ENCODE measurements at regions not wholly inside any gene's neighbourhood (a gene's known extent, or its start where the extent isn't known, plus 50 kb on each side); places are given as distances from the start of the nearest gene placed in this dataset.
"Not testable (repeated sequence)": the region's sequence is repeated elsewhere in the genome, so short reads cannot be mapped to it uniquely, and the experiment has no call there.

GRCh38 chr10:111565542-111565941 lies 488.7 kb downstream of the ADRA2A start:
- DNase-seq (ENCODE audit: low read depth) = no peak

GRCh38 chr10:111578076-111578475 lies 501.2 kb downstream of the ADRA2A start:
- DNase-seq (ENCODE audit: low read depth) = no peak

GRCh38 chr10:111579473-111579872 lies 502.6 kb downstream of the ADRA2A start:
- no peak for DNase-seq (ENCODE audit: low read depth)

GRCh38 chr10:111590703-111591102 lies 513.9 kb downstream of the ADRA2A start:
- no peak for DNase-seq (ENCODE audit: low read depth)

- peak; percentile 3 for DNase-seq (ENCODE audit: low read depth)
Observed at GRCh38 chr10:111593578-111593977, 516.7 kb downstream of the ADRA2A start.

GRCh38 chr10:111595173-111595572 lies 518.3 kb downstream of the ADRA2A start:
- DNase-seq (ENCODE audit: low read depth) = no peak

- DNase-seq (ENCODE audit: low read depth) = peak; percentile 46
Observed at GRCh38 chr10:111598433-111599059, 521.7 kb downstream of the ADRA2A start.

GRCh38 chr10:111599943-111600342 lies 523.1 kb downstream of the ADRA2A start:
- DNase-seq (ENCODE audit: low read depth) = no peak

GRCh38 chr10:111600772-111601171 lies 523.9 kb downstream of the ADRA2A start:
- no peak for DNase-seq (ENCODE audit: low read depth)

GRCh38 chr10:111612273-111612672 lies 535.4 kb downstream of the ADRA2A start:
- DNase-seq (ENCODE audit: low read depth) = no peak

- no peak for DNase-seq (ENCODE audit: low read depth)
Observed at GRCh38 chr10:111634191-111634590, 549.4 kb downstream of the GPAM start.

- DNase-seq (ENCODE audit: low read depth) = no peak
Observed at GRCh38 chr10:111646021-111646420, 537.5 kb downstream of the GPAM start.

GRCh38 chr10:111648046-111648445 lies 535.5 kb downstream of the GPAM start:
- DNase-seq (ENCODE audit: low read depth) = peak; percentile 72

- DNase-seq (ENCODE audit: low read depth) = not testable (repeated sequence)
Observed at GRCh38 chr10:111649080-111649479, 534.5 kb downstream of the GPAM start.

- no peak for DNase-seq (ENCODE audit: low read depth)
Observed at GRCh38 chr10:111650088-111650487, 533.5 kb downstream of the GPAM start.

GRCh38 chr10:111656066-111656465 lies 527.5 kb downstream of the GPAM start:
- DNase-seq (ENCODE audit: low read depth) = peak; percentile 35

- peak; percentile 24 for DNase-seq (ENCODE audit: low read depth)
Observed at GRCh38 chr10:111677759-111678158, 505.8 kb downstream of the GPAM start.

- DNase-seq (ENCODE audit: low read depth) = no peak
Observed at GRCh38 chr10:111686796-111687195, 496.8 kb downstream of the GPAM start.

GRCh38 chr10:111698711-111699110 lies 484.9 kb downstream of the GPAM start:
- peak; percentile 6 for DNase-seq (ENCODE audit: low read depth)

- DNase-seq (ENCODE audit: low read depth) = no peak
Observed at GRCh38 chr10:111703986-111704385, 479.6 kb downstream of the GPAM start.

- DNase-seq (ENCODE audit: low read depth) = no peak
Observed at GRCh38 chr10:111705021-111705420, 478.5 kb downstream of the GPAM start.

- DNase-seq (ENCODE audit: low read depth) = no peak
Observed at GRCh38 chr10:111706331-111706730, 477.2 kb downstream of the GPAM start.

- no peak for DNase-seq (ENCODE audit: low read depth)
Observed at GRCh38 chr10:111707076-111707475, 476.5 kb downstream of the GPAM start.

GRCh38 chr10:111709603-111710002 lies 474.0 kb downstream of the GPAM start:
- no peak for DNase-seq (ENCODE audit: low read depth)

Measured in LHCN-M2 (cell line).